ENCODE measurements at regions not wholly inside any gene's neighbourhood (a gene's known extent, or its start where the extent isn't known, plus 50 kb on each side); places are given as distances from the start of the nearest gene placed in this dataset.

DNA sequence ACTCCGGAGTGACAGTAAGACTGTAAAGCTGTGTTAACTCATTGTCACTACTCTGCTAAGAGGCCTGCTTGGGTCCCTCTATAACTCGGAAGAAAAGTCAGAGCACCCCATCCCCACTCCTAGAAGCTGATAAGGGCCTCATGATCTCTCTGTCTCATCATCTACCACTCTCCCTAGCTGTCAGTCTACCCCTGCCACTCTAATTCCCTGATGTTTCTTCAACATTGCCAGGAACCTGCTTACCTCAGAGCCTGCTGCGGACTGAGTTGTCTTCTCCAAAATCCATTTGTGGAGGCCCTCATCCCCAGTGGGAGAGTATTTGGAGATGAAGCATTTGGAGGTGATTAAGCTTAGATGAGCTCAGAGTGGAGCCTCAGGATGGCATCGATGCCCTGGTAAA lies 1092.2 kb downstream of the TBC1D22A start:
- Histone ChIP-seq H3K18ac (ENCODE audit: low read length) (no peak overlapping the region), H2AK5ac (ENCODE audit: low read depth, low read length) (no peak overlapping the region), H3K23ac (ENCODE audit: low read depth, low read length, poor library complexity) (no peak overlapping the region), H4K8ac (ENCODE audit: low read depth, low read length) (no peak overlapping the region), H3K27ac (replicated peaks; ENCODE audit: low read length) (no peak overlapping the region), H3K36me3 (replicated peaks in 1 of 2; ENCODE audit: control insufficient read depth in 2 of 2, insufficient read depth in 2 of 2, low read length in 2 of 2) (no peaks in the 10 kb centered on the region), H2BK120ac (ENCODE audit: low read depth, low read length) (no peak overlapping the region), H2BK5ac (ENCODE audit: low read length) (no peak overlapping the region), H3K4me1 (ENCODE audit: control insufficient read depth in 2 of 2, insufficient read depth in 1 of 2, low read depth in 1 of 2, low read length in 2 of 2) (peaks cover 0 to 8% of the 10 kb centered on the region in 2 donors), H4K91ac (ENCODE audit: low read depth, low read length, poor library complexity) (no peak overlapping the region), H3K27me3 (ENCODE audit: control insufficient read depth in 3 of 3, insufficient read depth in 3 of 3, low read depth in 1 of 3, low read length in 3 of 3) (no peaks in the 10 kb centered on the region), H2BK15ac (ENCODE audit: low read length) (no peak overlapping the region), H3K9me3 (replicated peaks in 1 of 2; ENCODE audit: control insufficient read depth in 2 of 2, insufficient read depth in 1 of 2, low read depth in 1 of 2, low read length in 2 of 2) (no peaks in the 10 kb centered on the region), H3K4ac (ENCODE audit: low read length) (no peak overlapping the region), H3K79me1 (ENCODE audit: low read depth, low read length) (no peaks in the 10 kb centered on the region), H3K4me3 (ENCODE audit: low read length in 2 of 2) (no peak overlapping the region), H3K9ac (ENCODE audit: low read depth, low read length, poor library complexity) (no peak overlapping the region), H2BK12ac (ENCODE audit: low read length) (no peak overlapping the region), H3K4me2 (ENCODE audit: insufficient read depth, low read length, poor library complexity, severe bottlenecking) (no peak overlapping the region), H3K14ac (ENCODE audit: low read length) (no peak overlapping the region), H2AFZ (ENCODE audit: low read length) (no peak overlapping the region)
- no peak for DNase-seq (ENCODE audit: low spot score)
- WGBS, 2 donors (ENCODE audit: extremely low coverage in 2 of 2, insufficient read length in 2 of 2, insufficient replicate concordance in 1 of 2) = no CpG with 5 or more reads among the region's 4 CpGs

DNA sequence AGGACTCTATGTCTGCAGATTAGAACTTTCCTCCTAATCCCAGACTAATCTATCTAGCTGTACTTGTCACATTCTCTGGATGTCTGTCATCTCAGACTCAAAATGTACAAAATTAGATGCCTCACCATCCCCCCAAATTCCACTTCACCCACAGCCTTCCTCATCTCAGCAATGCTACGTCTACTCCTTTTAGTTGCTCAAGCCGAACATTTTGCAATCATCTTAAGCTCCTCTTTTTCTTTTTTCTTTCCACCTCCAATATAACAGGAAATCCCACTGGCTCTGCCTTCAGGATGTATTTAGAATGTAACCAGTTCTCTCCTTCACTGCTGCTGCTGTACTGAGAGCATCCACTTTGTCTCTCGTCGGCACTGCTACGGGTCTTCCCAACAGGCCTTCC lies 1091.8 kb downstream of the TBC1D22A start:
- Histone ChIP-seq H3K27ac (replicated peaks; ENCODE audit: low read length) (no peak overlapping the region), H4K91ac (ENCODE audit: low read depth, low read length, poor library complexity) (no peak overlapping the region), H3K14ac (ENCODE audit: low read length) (no peak overlapping the region), H2BK120ac (ENCODE audit: low read depth, low read length) (no peak overlapping the region), H3K18ac (ENCODE audit: low read length) (no peak overlapping the region), H3K4me3 (ENCODE audit: low read length in 2 of 2) (no peak overlapping the region), H3K36me3 (replicated peaks in 1 of 2; ENCODE audit: control insufficient read depth in 2 of 2, insufficient read depth in 2 of 2, low read length in 2 of 2) (no peaks in the 10 kb centered on the region), H3K27me3 (ENCODE audit: control insufficient read depth in 3 of 3, insufficient read depth in 3 of 3, low read depth in 1 of 3, low read length in 3 of 3) (no peaks in the 10 kb centered on the region), H2BK15ac (ENCODE audit: low read length) (no peak overlapping the region), H2BK12ac (ENCODE audit: low read length) (no peak overlapping the region), H2AFZ (ENCODE audit: low read length) (no peak overlapping the region), H4K8ac (ENCODE audit: low read depth, low read length) (no peak overlapping the region), H2BK5ac (ENCODE audit: low read length) (no peak overlapping the region), H3K23ac (ENCODE audit: low read depth, low read length, poor library complexity) (no peak overlapping the region), H3K9ac (ENCODE audit: low read depth, low read length, poor library complexity) (no peak overlapping the region), H3K79me1 (ENCODE audit: low read depth, low read length) (no peaks in the 10 kb centered on the region), H3K4me2 (ENCODE audit: insufficient read depth, low read length, poor library complexity, severe bottlenecking) (no peak overlapping the region), H2AK5ac (ENCODE audit: low read depth, low read length) (no peak overlapping the region), H3K4me1 (ENCODE audit: control insufficient read depth in 2 of 2, insufficient read depth in 1 of 2, low read depth in 1 of 2, low read length in 2 of 2) (peaks cover 0 to 8% of the 10 kb centered on the region in 2 donors), H3K9me3 (replicated peaks in 1 of 2; ENCODE audit: control insufficient read depth in 2 of 2, insufficient read depth in 1 of 2, low read depth in 1 of 2, low read length in 2 of 2) (no peaks in the 10 kb centered on the region), H3K4ac (ENCODE audit: low read length) (no peak overlapping the region)
- DNase-seq (ENCODE audit: low spot score) = no peak
- WGBS, 2 donors (ENCODE audit: extremely low coverage in 2 of 2, insufficient read length in 2 of 2, insufficient replicate concordance in 1 of 2) = no CpG with 5 or more reads among the region's 5 CpGs

DNA sequence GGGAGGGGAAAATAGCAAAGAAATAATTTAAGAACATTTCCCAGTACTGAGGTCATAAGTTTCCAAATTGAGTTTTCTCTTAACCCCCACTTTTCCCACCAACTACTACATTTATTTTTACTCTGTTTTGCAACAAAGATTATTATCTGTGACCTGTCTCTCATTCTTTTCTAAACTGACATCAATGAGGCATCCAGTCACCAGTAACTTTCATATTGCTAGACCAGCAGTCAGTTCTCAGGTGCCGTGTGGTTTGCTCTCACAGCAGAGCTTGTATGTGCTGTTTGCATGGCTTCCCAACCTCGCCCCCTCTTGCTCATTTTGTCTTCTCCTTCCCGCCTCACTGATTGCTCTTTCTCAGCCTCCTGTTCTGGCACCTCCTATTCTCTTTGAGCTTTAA lies 1091.3 kb downstream of the TBC1D22A start:
- no peak overlapping the region for H3K14ac ChIP-seq (ENCODE audit: low read length)
- H2AFZ ChIP-seq (ENCODE audit: low read length) = no peak overlapping the region
- H4K8ac ChIP-seq (ENCODE audit: low read depth, low read length) = no peak overlapping the region
- H3K4me1 ChIP-seq (ENCODE audit: control insufficient read depth in 2 of 2, insufficient read depth in 1 of 2, low read depth in 1 of 2, low read length in 2 of 2) = peaks cover 0 to 8% of the 10 kb centered on the region in 2 donors
- no peak overlapping the region for H3K23ac ChIP-seq (ENCODE audit: low read depth, low read length, poor library complexity)
- no peak overlapping the region for H2BK12ac ChIP-seq (ENCODE audit: low read length)
- H3K36me3 ChIP-seq (replicated peaks in 1 of 2; ENCODE audit: control insufficient read depth in 2 of 2, insufficient read depth in 2 of 2, low read length in 2 of 2) = no peaks in the 10 kb centered on the region
- H3K79me1 ChIP-seq (ENCODE audit: low read depth, low read length) = no peaks in the 10 kb centered on the region
- no CpG with 5 or more reads among the region's 3 CpGs for WGBS, 2 donors (ENCODE audit: extremely low coverage in 2 of 2, insufficient read length in 2 of 2, insufficient replicate concordance in 1 of 2)
- H3K27me3 ChIP-seq (ENCODE audit: control insufficient read depth in 3 of 3, insufficient read depth in 3 of 3, low read depth in 1 of 3, low read length in 3 of 3) = no peaks in the 10 kb centered on the region
- no peak overlapping the region for H2AK5ac ChIP-seq (ENCODE audit: low read depth, low read length)
- H3K4me3 ChIP-seq (ENCODE audit: low read length in 2 of 2) = no peak overlapping the region
- H3K9ac ChIP-seq (ENCODE audit: low read depth, low read length, poor library complexity) = no peak overlapping the region
- H3K18ac ChIP-seq (ENCODE audit: low read length) = no peak overlapping the region
- H3K4ac ChIP-seq (ENCODE audit: low read length) = no peak overlapping the region
- no peak overlapping the region for H2BK5ac ChIP-seq (ENCODE audit: low read length)
- DNase-seq (ENCODE audit: low spot score) = no peak
- no peak overlapping the region for H2BK15ac ChIP-seq (ENCODE audit: low read length)
- no peaks in the 10 kb centered on the region for H3K9me3 ChIP-seq (replicated peaks in 1 of 2; ENCODE audit: control insufficient read depth in 2 of 2, insufficient read depth in 1 of 2, low read depth in 1 of 2, low read length in 2 of 2)
- no peak overlapping the region for H2BK120ac ChIP-seq (ENCODE audit: low read depth, low read length)
- H3K27ac ChIP-seq (replicated peaks; ENCODE audit: low read length) = no peak overlapping the region
- H3K4me2 ChIP-seq (ENCODE audit: insufficient read depth, low read length, poor library complexity, severe bottlenecking) = no peak overlapping the region
- H4K91ac ChIP-seq (ENCODE audit: low read depth, low read length, poor library complexity) = no peak overlapping the region

DNA sequence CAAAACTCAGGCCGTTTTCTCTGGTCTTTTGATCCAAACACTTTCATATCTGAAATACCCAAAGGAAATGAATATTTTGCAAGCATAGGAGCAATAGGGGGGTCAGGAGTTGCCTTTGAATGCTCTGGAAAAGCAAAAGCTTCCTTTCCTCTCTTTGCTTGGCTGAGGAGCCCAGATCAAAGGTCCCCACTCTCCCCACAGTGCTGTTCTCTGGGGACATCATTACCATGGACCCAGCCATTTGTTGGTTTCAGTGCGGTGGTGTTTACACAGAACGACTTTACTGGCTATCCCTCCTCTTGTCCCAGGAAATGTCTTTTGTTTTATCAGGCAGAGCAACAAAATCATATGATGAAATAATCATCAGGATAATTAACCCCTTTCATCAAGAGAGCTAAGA lies 1089.1 kb downstream of the TBC1D22A start:
- no peaks in the 10 kb centered on the region for H3K36me3 ChIP-seq (replicated peaks in 1 of 2; ENCODE audit: control insufficient read depth in 2 of 2, insufficient read depth in 2 of 2, low read length in 2 of 2)
- no peak overlapping the region for H2BK120ac ChIP-seq (ENCODE audit: low read depth, low read length)
- no CpG with 5 or more reads among the region's 3 CpGs for WGBS, 2 donors (ENCODE audit: extremely low coverage in 2 of 2, insufficient read length in 2 of 2, insufficient replicate concordance in 1 of 2)
- H2AK5ac ChIP-seq (ENCODE audit: low read depth, low read length) = no peak overlapping the region
- no peak overlapping the region for H2BK5ac ChIP-seq (ENCODE audit: low read length)
- no peak overlapping the region for H3K9ac ChIP-seq (ENCODE audit: low read depth, low read length, poor library complexity)
- H2BK12ac ChIP-seq (ENCODE audit: low read length) = no peak overlapping the region
- no peak overlapping the region for H3K4me2 ChIP-seq (ENCODE audit: insufficient read depth, low read length, poor library complexity, severe bottlenecking)
- H3K4ac ChIP-seq (ENCODE audit: low read length) = no peak overlapping the region
- no peak overlapping the region for H3K14ac ChIP-seq (ENCODE audit: low read length)
- H3K27me3 ChIP-seq (ENCODE audit: control insufficient read depth in 3 of 3, insufficient read depth in 3 of 3, low read depth in 1 of 3, low read length in 3 of 3) = no peaks in the 10 kb centered on the region
- no peak overlapping the region for H3K4me3 ChIP-seq (ENCODE audit: low read length in 2 of 2)
- H3K18ac ChIP-seq (ENCODE audit: low read length) = no peak overlapping the region
- no peaks in the 10 kb centered on the region for H3K79me1 ChIP-seq (ENCODE audit: low read depth, low read length)
- peaks cover 0 to 8% of the 10 kb centered on the region in 2 donors for H3K4me1 ChIP-seq (ENCODE audit: control insufficient read depth in 2 of 2, insufficient read depth in 1 of 2, low read depth in 1 of 2, low read length in 2 of 2)
- H3K9me3 ChIP-seq (replicated peaks in 1 of 2; ENCODE audit: control insufficient read depth in 2 of 2, insufficient read depth in 1 of 2, low read depth in 1 of 2, low read length in 2 of 2) = no peaks in the 10 kb centered on the region
- no peak overlapping the region for H3K23ac ChIP-seq (ENCODE audit: low read depth, low read length, poor library complexity)
- H3K27ac ChIP-seq (replicated peaks; ENCODE audit: low read length) = no peak overlapping the region
- no peak overlapping the region for H4K91ac ChIP-seq (ENCODE audit: low read depth, low read length, poor library complexity)
- H2AFZ ChIP-seq (ENCODE audit: low read length) = no peak overlapping the region
- DNase-seq (ENCODE audit: low spot score) = no peak
- H4K8ac ChIP-seq (ENCODE audit: low read depth, low read length) = no peak overlapping the region
- no peak overlapping the region for H2BK15ac ChIP-seq (ENCODE audit: low read length)
